NB4 (cell line): ENCODE measurements at regions not wholly inside any gene's neighbourhood (a gene's known extent, or its start where the extent isn't known, plus 50 kb on each side); places are given as distances from the start of the nearest gene placed in this dataset.

Experiments
- MYC ChIP-seq: IDR thresholded peaks from 2 replicates; pipeline ENCODE4 v1.6.1; 2011; ENCODE audit warnings: low read depth, low read length
- POLR2A ChIP-seq: IDR thresholded peaks from 2 replicates; pipeline ENCODE4 v1.6.1; 2011; ENCODE audit warnings: mild to moderate bottlenecking; ENCODE audit not compliant: insufficient read length; ENCODE audit errors: extremely low read depth
- TF ChIP-seq, protein P1 (sequence below): IDR thresholded peaks from one replicate; pipeline ENCODE4 v1.5.1; 2012; ENCODE audit warnings: low read depth, low read length

DNA sequence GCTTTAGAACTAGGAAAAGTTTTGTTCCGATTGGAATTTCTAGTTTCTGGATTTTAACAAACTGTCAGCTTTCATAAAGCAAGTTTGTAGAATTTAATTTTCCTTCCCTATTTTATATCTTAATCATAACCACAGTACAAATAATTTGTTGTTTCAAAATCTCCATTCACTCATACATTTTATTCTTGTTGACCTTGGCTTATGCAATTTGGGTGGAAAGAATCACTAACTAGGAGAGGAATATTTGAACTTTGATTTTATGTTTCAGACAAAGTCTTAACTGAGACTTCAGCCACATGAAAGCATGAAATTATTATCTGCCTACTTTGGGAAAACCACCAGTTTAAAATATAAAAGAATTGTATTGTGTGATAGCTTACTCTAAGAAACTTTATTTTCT is 427.9 kb downstream of the SPRY1 start:
- TF ChIP-seq, protein P1, sequence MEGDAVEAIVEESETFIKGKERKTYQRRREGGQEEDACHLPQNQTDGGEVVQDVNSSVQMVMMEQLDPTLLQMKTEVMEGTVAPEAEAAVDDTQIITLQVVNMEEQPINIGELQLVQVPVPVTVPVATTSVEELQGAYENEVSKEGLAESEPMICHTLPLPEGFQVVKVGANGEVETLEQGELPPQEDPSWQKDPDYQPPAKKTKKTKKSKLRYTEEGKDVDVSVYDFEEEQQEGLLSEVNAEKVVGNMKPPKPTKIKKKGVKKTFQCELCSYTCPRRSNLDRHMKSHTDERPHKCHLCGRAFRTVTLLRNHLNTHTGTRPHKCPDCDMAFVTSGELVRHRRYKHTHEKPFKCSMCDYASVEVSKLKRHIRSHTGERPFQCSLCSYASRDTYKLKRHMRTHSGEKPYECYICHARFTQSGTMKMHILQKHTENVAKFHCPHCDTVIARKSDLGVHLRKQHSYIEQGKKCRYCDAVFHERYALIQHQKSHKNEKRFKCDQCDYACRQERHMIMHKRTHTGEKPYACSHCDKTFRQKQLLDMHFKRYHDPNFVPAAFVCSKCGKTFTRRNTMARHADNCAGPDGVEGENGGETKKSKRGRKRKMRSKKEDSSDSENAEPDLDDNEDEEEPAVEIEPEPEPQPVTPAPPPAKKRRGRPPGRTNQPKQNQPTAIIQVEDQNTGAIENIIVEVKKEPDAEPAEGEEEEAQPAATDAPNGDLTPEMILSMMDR, result no peak
- no peak for TF ChIP-seq POLR2A
- TF ChIP-seq MYC, result no peak
